GM19025 (cell line): ENCODE measurements at regions not wholly inside any gene's neighbourhood (a gene's known extent, or its start where the extent isn't known, plus 50 kb on each side); places are given as distances from the start of the nearest gene placed in this dataset.
A peak's percentile ranks its signal among the peaks of the same experiment; 100 is the strongest.
"Not testable (repeated sequence)": the region's sequence is repeated elsewhere in the genome, so short reads cannot be mapped to it uniquely, and the experiment has no call there.

Source experiments
- ATAC-seq: cut with Tn5 transposase; IDR thresholded peaks from one replicate; pipeline ENCODE4 v1.9.1; 2021; ENCODE audit warnings: mild to moderate bottlenecking, low read depth, moderate library complexity; ENCODE audit not compliant: unreplicated experiment

- no peak for ATAC-seq
Observed at GRCh38 chr9:32882705-32883104, 99.4 kb downstream of the TMEM215 start.

- ATAC-seq: no peak
Observed at GRCh38 chr9:32884482-32884881, 101.1 kb downstream of the TMEM215 start.

- ATAC-seq: no peak
Observed at GRCh38 chr9:32886021-32886420, 102.7 kb downstream of the TMEM215 start.

GRCh38 chr9:32894485-32894884, 106.9 kb downstream of the APTX start:
- ATAC-seq: not testable (repeated sequence)

- ATAC-seq: no peak
Observed at GRCh38 chr9:32899181-32899580, 102.2 kb downstream of the APTX start.

DNA sequence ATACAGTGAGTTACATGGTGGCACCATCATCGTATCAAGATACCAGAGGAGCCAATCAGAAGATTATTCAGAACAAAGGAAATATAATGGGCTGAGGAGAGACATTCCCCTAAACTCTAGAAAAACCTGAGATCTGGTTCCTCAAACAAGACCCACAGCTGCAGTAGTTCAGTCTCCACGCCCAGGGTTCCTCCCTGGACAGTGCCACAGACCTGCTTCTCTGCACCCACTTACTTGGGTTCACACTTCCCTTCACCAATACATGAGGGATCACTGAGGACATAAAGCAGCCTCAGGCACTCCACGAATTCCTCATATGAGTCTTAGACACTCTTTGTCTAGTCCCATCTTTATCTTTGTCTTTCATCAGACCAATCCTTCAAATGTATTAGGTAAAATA, 101.7 kb downstream of the APTX start:
- ATAC-seq: no peak

DNA sequence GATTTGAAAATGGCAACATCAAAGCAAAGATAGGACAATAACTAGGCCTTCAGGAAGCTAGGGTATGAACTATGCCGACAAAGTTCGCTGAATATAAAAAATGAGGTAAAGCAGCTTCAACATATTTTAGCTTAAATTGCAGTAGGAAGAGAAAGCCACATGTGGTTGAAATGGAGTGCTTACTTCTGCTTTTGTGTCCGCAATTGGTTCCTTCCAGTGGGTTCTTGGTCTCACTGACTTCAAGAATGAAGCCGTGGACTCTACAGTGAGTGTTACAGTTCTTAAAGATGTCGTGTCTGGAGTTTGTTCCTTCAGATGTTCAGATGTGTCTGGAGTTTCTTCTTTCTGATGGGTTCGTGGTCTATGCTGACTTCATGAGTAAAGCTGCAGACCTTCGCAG, 95.2 kb downstream of the APTX start:
- peak; percentile 85 for ATAC-seq

DNA sequence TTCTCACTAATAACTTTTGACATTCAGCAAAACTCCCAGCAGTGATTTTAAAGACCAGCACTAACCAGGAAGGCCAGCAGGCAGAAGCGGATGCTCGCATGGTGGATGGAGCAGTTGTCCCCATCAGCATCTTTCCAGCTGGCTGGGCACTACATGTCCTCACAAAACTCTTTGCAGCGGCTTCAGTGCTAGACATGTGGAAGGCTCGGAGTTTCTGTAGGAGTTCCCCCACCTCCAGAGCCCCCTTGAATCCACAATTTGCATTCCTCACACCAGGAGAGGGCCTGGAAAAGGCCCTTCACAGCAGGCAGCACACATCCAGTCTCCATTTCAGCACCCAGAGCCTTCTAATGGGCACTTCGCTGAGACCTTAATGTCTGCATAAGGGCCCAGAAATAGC, 85.6 kb downstream of the APTX start:
- ATAC-seq: no peak

- ATAC-seq: no peak
Observed at GRCh38 chr9:32918628-32919027, 82.8 kb downstream of the APTX start.
